ENCODE measurements at regions not wholly inside any gene's neighbourhood (a gene's known extent, or its start where the extent isn't known, plus 50 kb on each side); places are given as distances from the start of the nearest gene placed in this dataset.

DNA sequence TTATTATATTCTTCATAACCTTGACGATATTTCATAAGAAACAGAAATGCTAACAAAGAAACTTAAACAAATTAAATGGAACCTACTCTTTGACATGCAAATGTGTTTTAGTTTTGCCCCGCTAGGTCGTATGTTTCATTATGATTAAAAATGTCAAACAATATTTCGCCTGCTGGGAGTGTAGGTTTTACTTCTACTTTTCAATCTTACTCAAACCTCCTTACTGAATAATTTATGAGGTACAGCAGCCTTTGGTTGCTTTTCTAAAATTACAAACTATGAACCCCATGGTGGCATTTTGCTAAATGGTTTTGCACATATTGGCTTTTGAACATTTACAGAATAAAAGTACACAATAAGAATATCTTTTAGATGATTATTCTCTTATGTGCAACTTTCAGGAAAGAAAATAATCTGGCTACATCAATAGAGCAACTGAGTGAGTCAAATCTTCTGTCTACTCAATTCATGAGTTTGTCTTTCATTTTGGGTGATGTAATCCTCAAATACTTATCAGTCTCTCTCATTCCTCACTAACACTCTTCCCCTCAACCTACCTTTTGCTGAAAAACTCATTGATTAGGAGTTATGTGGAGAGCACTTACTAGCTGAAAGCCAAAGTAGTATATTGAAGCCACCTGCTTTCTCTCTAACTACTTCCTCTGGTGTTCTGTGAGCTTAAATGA, 1226.4 kb downstream of the XPNPEP1 start:
- H3K4me3 ChIP-seq (ENCODE audit: low read length): no peak overlapping the region
- no peak overlapping the region for H3K9ac ChIP-seq (ENCODE audit: low read length)
- H3K4me1 ChIP-seq (ENCODE audit: control insufficient read depth, insufficient read depth, low read length): no peaks in the 10 kb centered on the region
- H3K36me3 ChIP-seq (ENCODE audit: control insufficient read depth, insufficient read depth, low read length): no peaks in the 10 kb centered on the region
- no peaks in the 10 kb centered on the region for H3K9me3 ChIP-seq (ENCODE audit: control insufficient read depth, low read length)
- H3K27me3 ChIP-seq (ENCODE audit: control insufficient read depth, insufficient read depth, low read length): no peaks in the 10 kb centered on the region

DNA sequence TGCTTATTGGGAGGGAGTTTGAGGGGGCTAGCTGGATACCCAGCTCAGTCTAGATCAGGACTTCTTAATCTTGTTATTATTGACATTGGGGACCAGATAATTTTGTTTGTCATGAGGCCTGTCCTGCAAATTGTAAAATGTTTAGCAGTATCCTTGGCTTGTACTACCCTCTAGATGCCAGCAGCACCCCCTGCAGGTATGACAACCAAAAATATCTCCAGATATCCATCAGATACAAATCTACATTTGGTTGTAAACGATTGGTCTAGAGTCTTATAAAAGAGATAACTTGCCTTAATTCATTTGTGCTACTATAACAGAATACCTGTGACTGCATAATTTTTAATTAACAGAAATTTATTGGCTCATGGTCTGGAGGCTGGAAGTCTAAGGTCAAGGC, 1232.2 kb downstream of the XPNPEP1 start:
- Histone ChIP-seq H3K4me3 (ENCODE audit: low read length) (no peak overlapping the region), H3K9ac (ENCODE audit: low read length) (no peak overlapping the region), H3K27me3 (ENCODE audit: control insufficient read depth, insufficient read depth, low read length) (no peaks in the 10 kb centered on the region), H3K9me3 (ENCODE audit: control insufficient read depth, low read length) (no peaks in the 10 kb centered on the region), H3K4me1 (ENCODE audit: control insufficient read depth, insufficient read depth, low read length) (no peaks in the 10 kb centered on the region), H3K36me3 (ENCODE audit: control insufficient read depth, insufficient read depth, low read length) (no peaks in the 10 kb centered on the region)

DNA sequence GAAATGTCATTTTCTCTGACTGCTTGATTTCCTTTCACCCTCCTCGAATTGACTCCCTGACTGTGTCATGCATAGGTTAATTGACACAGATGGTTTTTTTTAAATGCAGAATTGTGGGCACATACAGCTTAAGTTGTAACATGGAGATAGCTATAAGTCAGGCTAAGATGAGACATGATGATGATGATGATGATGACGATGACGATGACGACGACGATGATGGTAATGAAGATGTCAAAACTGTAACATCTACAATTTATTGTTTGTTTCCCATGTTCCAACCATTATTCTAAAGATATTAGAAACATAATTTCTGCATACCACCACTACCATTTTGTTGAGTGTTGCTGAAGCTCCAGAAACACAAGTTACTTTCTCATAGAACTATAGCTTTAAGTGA, 1232.8 kb downstream of the XPNPEP1 start:
- no peaks in the 10 kb centered on the region for H3K36me3 ChIP-seq (ENCODE audit: control insufficient read depth, insufficient read depth, low read length)
- H3K4me3 ChIP-seq (ENCODE audit: low read length): no peak overlapping the region
- no peaks in the 10 kb centered on the region for H3K27me3 ChIP-seq (ENCODE audit: control insufficient read depth, insufficient read depth, low read length)
- H3K9ac ChIP-seq (ENCODE audit: low read length): no peak overlapping the region
- H3K4me1 ChIP-seq (ENCODE audit: control insufficient read depth, insufficient read depth, low read length): no peaks in the 10 kb centered on the region
- H3K9me3 ChIP-seq (ENCODE audit: control insufficient read depth, low read length): no peaks in the 10 kb centered on the region

DNA sequence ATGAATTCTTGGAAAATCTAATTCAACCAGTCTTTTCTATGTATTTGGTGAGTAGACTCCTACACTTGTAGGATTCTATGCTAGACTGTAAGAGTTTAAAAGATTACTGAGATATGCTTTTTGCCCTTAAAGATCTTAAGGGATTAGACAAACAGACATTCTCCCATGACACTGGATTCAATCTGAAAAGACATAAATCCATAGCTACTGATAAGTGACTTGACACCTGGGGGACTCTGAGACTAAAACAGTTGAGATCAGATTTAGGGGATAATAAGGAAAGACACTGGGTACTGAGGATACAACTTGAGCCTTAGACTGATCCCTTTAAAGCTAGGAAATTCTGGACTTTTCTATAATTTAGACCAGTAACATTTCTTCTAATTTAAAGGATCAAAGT, 1233.4 kb downstream of the XPNPEP1 start:
- Histone ChIP-seq H3K9ac (ENCODE audit: low read length) (no peak overlapping the region), H3K4me3 (ENCODE audit: low read length) (no peak overlapping the region), H3K36me3 (ENCODE audit: control insufficient read depth, insufficient read depth, low read length) (no peaks in the 10 kb centered on the region), H3K4me1 (ENCODE audit: control insufficient read depth, insufficient read depth, low read length) (no peaks in the 10 kb centered on the region), H3K9me3 (ENCODE audit: control insufficient read depth, low read length) (no peaks in the 10 kb centered on the region), H3K27me3 (ENCODE audit: control insufficient read depth, insufficient read depth, low read length) (no peaks in the 10 kb centered on the region)

DNA sequence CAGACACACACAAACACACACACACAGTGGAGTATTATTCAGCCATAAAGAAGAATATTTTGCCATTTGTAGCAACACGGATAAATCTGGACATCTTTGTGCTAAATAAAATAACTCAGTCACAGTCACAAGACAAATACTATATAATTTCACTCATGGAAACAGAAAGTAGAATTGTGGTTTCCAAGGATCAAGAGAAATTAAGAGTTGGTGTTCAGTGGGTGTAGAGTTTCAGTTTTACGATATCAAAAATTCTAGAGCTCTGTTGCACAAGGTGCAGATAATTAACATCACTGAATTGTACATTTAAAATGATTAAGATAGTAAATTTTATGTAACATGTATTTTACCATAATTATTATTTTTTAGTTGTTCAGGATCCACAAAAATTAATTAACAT, 1235.0 kb downstream of the XPNPEP1 start:
- Histone ChIP-seq H3K27me3 (ENCODE audit: control insufficient read depth, insufficient read depth, low read length) (no peaks in the 10 kb centered on the region), H3K36me3 (ENCODE audit: control insufficient read depth, insufficient read depth, low read length) (no peaks in the 10 kb centered on the region)

DNA sequence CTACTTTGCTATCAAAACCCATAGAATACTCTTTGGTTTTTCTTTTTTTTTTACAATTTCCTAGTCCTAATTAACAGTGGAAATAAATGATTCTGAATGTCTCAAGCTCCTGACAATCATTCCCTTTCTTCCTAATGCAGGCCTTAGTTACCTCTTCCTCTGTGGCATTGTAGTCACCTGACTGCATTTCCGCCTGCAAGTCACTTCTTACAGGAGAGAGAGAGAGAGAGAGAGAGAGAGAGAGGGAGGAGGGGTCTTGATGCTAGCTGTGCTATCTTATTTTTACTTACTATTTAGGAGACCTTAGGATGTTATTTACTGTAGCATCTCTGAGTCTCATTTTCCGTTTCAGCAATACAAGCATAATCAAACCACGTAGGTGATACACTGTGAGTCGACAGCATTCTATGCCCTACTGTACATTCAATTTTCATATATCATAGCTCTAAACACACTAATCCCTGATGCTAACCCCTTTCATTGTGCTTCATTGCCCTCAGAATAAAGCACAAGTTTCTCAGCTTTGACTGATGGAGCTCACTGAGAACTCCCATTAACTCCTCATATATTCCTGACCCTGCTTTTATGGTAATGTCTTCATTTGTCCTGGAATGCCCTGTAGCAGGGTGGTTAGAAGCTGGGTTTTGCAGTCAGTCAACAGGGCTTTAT, 1237.3 kb downstream of the XPNPEP1 start:
- Histone ChIP-seq H3K9ac (ENCODE audit: low read length) (no peak overlapping the region), H3K27me3 (ENCODE audit: control insufficient read depth, insufficient read depth, low read length) (no peaks in the 10 kb centered on the region), H3K9me3 (ENCODE audit: control insufficient read depth, low read length) (no peaks in the 10 kb centered on the region), H3K36me3 (ENCODE audit: control insufficient read depth, insufficient read depth, low read length) (no peaks in the 10 kb centered on the region), H3K4me3 (ENCODE audit: low read length) (no peak overlapping the region), H3K4me1 (ENCODE audit: control insufficient read depth, insufficient read depth, low read length) (no peaks in the 10 kb centered on the region)

More for the DNA sequence above, 1235.0 kb downstream of the XPNPEP1 start:
- Histone ChIP-seq H3K9me3 (ENCODE audit: control insufficient read depth, low read length) (no peaks in the 10 kb centered on the region), H3K4me3 (ENCODE audit: low read length) (no peak overlapping the region), H3K4me1 (ENCODE audit: control insufficient read depth, insufficient read depth, low read length) (no peaks in the 10 kb centered on the region), H3K9ac (ENCODE audit: low read length) (no peak overlapping the region)

DNA sequence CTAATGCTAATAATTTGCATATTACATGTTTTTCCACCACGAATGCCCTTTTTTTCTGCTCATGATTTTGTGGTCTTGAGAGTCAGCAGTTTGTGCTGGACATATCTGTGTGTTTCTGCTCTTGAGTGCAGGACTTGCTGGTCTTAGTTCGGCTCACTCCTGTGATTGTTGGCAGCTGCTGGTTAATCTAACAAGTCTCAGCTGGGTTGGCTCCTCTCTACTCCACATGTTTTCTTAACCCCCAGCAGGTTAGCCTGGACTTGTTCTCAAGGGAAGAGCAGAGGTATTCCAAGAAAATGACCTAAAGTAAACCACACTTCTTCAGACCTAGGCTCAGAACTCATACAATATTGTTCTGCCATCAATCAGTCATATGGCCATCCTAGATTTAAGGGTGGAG, 1238.9 kb downstream of the XPNPEP1 start:
- Histone ChIP-seq H3K9ac (ENCODE audit: low read length) (no peak overlapping the region), H3K36me3 (ENCODE audit: control insufficient read depth, insufficient read depth, low read length) (no peaks in the 10 kb centered on the region), H3K27me3 (ENCODE audit: control insufficient read depth, insufficient read depth, low read length) (no peaks in the 10 kb centered on the region), H3K4me1 (ENCODE audit: control insufficient read depth, insufficient read depth, low read length) (no peaks in the 10 kb centered on the region), H3K9me3 (ENCODE audit: control insufficient read depth, low read length) (no peaks in the 10 kb centered on the region), H3K4me3 (ENCODE audit: low read length) (no peak overlapping the region)

DNA sequence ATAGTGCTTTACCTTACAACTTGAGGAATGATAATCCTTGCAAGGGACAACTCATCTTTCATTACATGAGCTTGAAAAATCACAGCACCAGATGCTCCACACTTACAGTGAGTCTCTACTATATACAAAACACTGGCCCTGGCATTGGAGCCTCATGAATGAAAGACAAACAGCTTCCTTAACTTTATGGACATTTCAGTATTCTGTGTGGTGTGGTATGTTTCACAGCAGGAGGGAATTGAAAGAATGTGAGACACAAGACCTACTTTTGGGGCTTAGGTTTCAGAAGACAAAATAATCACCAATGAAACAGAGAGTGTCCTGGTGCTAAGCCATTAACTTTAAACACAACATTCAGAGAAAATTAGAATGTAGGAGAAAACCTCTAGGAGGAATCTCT, 1249.6 kb downstream of the XPNPEP1 start:
- no peak overlapping the region for H3K9ac ChIP-seq (ENCODE audit: low read length)
- no peaks in the 10 kb centered on the region for H3K36me3 ChIP-seq (ENCODE audit: control insufficient read depth, insufficient read depth, low read length)
- H3K4me3 ChIP-seq (ENCODE audit: low read length): no peak overlapping the region
- H3K9me3 ChIP-seq (ENCODE audit: control insufficient read depth, low read length): no peaks in the 10 kb centered on the region
- H3K27me3 ChIP-seq (ENCODE audit: control insufficient read depth, insufficient read depth, low read length): no peaks in the 10 kb centered on the region
- no peaks in the 10 kb centered on the region for H3K4me1 ChIP-seq (ENCODE audit: control insufficient read depth, insufficient read depth, low read length)

DNA sequence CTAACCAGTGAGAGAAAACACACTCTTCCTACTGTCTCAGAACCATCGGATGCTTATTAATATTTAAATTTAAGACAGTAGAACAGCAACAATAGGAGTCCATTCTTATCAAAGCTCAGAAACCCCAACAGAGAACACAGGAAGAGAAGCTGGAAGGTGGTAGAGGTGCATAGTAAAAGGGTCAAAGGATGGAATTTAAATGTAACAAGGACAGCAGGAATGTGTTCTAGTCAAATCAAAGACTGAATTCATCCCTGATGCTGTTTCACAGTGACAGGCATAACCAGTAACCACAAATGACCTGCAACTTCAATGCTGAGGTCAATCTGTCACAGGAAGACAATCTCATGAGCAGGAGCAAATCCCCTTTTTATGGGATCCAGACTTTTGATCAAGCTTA, 1259.7 kb downstream of the XPNPEP1 start:
- no peaks in the 10 kb centered on the region for H3K4me1 ChIP-seq (ENCODE audit: control insufficient read depth, insufficient read depth, low read length)
- H3K36me3 ChIP-seq (ENCODE audit: control insufficient read depth, insufficient read depth, low read length): no peaks in the 10 kb centered on the region
- no peaks in the 10 kb centered on the region for H3K9me3 ChIP-seq (ENCODE audit: control insufficient read depth, low read length)
- no peak overlapping the region for H3K9ac ChIP-seq (ENCODE audit: low read length)
- no peaks in the 10 kb centered on the region for H3K27me3 ChIP-seq (ENCODE audit: control insufficient read depth, insufficient read depth, low read length)
- H3K4me3 ChIP-seq (ENCODE audit: low read length): no peak overlapping the region

DNA sequence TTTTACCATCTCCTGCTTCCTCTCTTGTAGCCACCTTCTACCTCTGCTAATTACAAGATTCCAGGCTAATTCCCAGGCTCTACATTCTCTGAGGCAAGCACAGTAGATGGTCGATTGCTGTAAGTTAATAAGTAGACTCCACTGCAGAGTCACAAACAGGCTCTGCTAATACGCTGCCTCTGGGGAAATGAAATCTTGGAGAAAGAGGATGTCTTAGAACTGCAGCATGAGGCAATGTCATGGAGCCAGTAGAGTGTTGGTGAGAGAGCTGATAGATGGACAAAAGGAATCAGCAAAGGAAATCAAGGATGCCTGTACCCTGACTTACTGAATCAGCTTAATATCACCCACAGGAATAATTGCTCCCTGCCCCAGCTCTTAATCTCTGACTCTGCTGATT, 1260.3 kb downstream of the XPNPEP1 start:
- no peaks in the 10 kb centered on the region for H3K4me1 ChIP-seq (ENCODE audit: control insufficient read depth, insufficient read depth, low read length)
- no peaks in the 10 kb centered on the region for H3K27me3 ChIP-seq (ENCODE audit: control insufficient read depth, insufficient read depth, low read length)
- H3K4me3 ChIP-seq (ENCODE audit: low read length): no peak overlapping the region
- H3K9me3 ChIP-seq (ENCODE audit: control insufficient read depth, low read length): no peaks in the 10 kb centered on the region
- H3K9ac ChIP-seq (ENCODE audit: low read length): no peak overlapping the region
- no peaks in the 10 kb centered on the region for H3K36me3 ChIP-seq (ENCODE audit: control insufficient read depth, insufficient read depth, low read length)

DNA sequence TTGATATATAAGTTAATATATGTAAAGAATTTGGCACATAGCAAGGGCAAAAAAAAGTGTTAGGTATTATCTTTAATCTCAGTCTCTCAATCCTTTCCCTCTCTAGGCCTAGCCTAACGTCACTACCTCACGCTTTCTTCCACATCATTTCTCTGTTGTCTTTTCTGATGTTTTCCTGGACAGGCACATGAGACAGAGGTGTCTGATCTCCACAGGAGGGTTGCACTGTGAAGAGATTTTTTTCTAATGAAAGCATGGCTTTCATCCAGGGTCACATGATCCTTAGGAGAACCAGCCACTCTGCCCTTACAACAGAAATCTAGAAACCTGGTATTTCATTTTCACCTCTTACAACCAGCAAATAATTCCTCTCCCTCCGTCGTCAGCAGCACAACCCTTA, 1268.3 kb downstream of the XPNPEP1 start:
- Histone ChIP-seq H3K4me1 (ENCODE audit: control insufficient read depth, insufficient read depth, low read length) (no peaks in the 10 kb centered on the region), H3K9me3 (ENCODE audit: control insufficient read depth, low read length) (no peaks in the 10 kb centered on the region), H3K27me3 (ENCODE audit: control insufficient read depth, insufficient read depth, low read length) (no peaks in the 10 kb centered on the region), H3K36me3 (ENCODE audit: control insufficient read depth, insufficient read depth, low read length) (no peaks in the 10 kb centered on the region), H3K9ac (ENCODE audit: low read length) (no peak overlapping the region), H3K4me3 (ENCODE audit: low read length) (no peak overlapping the region)

DNA sequence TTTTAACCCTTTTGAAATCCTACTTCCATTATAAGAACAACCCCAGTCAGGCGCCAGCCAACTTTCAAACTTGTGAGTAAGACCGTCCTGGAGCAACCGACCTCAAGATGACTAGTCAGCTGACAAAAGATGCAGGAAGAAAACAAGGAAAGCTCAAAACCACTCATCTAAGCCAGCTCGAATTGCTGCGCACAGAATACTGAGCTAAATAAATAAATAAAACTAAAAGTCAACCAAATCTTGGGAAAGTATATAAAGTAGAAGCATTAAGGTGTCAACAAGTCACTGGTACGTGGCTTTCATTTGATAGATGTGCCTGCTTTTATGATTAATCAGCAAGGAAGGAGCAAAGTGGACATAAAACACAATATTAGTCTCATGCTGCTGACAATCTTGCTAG, 1269.8 kb downstream of the XPNPEP1 start:
- H3K4me3 ChIP-seq (ENCODE audit: low read length): no peak overlapping the region
- H3K27me3 ChIP-seq (ENCODE audit: control insufficient read depth, insufficient read depth, low read length): no peaks in the 10 kb centered on the region
- H3K4me1 ChIP-seq (ENCODE audit: control insufficient read depth, insufficient read depth, low read length): no peaks in the 10 kb centered on the region
- H3K9ac ChIP-seq (ENCODE audit: low read length): no peak overlapping the region
- H3K36me3 ChIP-seq (ENCODE audit: control insufficient read depth, insufficient read depth, low read length): no peaks in the 10 kb centered on the region
- H3K9me3 ChIP-seq (ENCODE audit: control insufficient read depth, low read length): no peaks in the 10 kb centered on the region

Measured in mucosa of stomach (tissue), 1 donor.